Stimulated activated naive CD8-positive, alpha-beta T cell treated with anti-CD3 and anti-CD28 coated beads, Interleukin-15, amount 100 ng/mL, for 72 hours (primary cell): ENCODE measurements at regions not wholly inside any gene's neighbourhood (a gene's known extent, or its start where the extent isn't known, plus 50 kb on each side); places are given as distances from the start of the nearest gene placed in this dataset.
A peak's percentile ranks its signal among the peaks of the same experiment; 100 is the strongest.

Experiments
- ATAC-seq: fragments of 150-1000 bp; cut with Tn5 transposase; 2 replicates; pipeline ENCODE4 v1.10.0; 2021; ENCODE audit warnings: mild to moderate bottlenecking, moderate library complexity
- DNase-seq, 2 donors: peaks; one replicate each; pipeline ENCODE4 v3.0.0; 2021 to 2022
- H3K27ac Mint-ChIP-seq, 2 donors: one replicate each; pipeline ENCODE4 v1.8.0; 2022; ENCODE audit warnings: mild to moderate bottlenecking in 2 of 2, mixed read lengths in 2 of 2, moderate library complexity in 2 of 2
- H3K27me3 Mint-ChIP-seq: one replicate; pipeline ENCODE4 v1.8.0; 2022; ENCODE audit warnings: mixed read lengths
- H3K4me1 Mint-ChIP-seq: one replicate; pipeline ENCODE4 v1.8.0; 2022; ENCODE audit warnings: mild to moderate bottlenecking, mixed read lengths
- H3K4me3 Mint-ChIP-seq, 2 donors: one replicate each; pipeline ENCODE4 v1.8.0; 2022; ENCODE audit warnings: mild to moderate bottlenecking in 2 of 2, mixed read lengths in 2 of 2, moderate library complexity in 1 of 2
- H3K9me3 Mint-ChIP-seq, 2 donors: one replicate each; pipeline ENCODE4 v1.8.0; 2022; ENCODE audit warnings: mixed read lengths in 2 of 2

GRCh38 chr3:792630-793029, 300.2 kb upstream of the CNTN6 start:
- Mint-ChIP-seq H3K4me3 (no peak overlapping the region), H3K27me3 (no peaks in the 10 kb centered on the region), H3K27ac (no peak overlapping the region)

GRCh38 chr3:804211-804610, 288.6 kb upstream of the CNTN6 start:
- no peaks in the 10 kb centered on the region for H3K9me3 Mint-ChIP-seq
- no peaks in the 10 kb centered on the region for H3K27me3 Mint-ChIP-seq
- no peak overlapping the region for H3K4me3 Mint-ChIP-seq
- no peaks in the 10 kb centered on the region for H3K4me1 Mint-ChIP-seq
- no peak overlapping the region for H3K27ac Mint-ChIP-seq
- ATAC-seq (no peak), DNase-seq (no peak)

More at GRCh38 chr3:792630-793029, 300.2 kb upstream of the CNTN6 start:
- no peak for DNase-seq
- Mint-ChIP-seq H3K9me3 (no peaks in the 10 kb centered on the region), H3K4me1 (no peaks in the 10 kb centered on the region)
- ATAC-seq = no peak

GRCh38 chr3:805326-805725, 287.5 kb upstream of the CNTN6 start:
- no peak for ATAC-seq
- Mint-ChIP-seq H3K27ac (no peak overlapping the region), H3K27me3 (no peaks in the 10 kb centered on the region)

DNA sequence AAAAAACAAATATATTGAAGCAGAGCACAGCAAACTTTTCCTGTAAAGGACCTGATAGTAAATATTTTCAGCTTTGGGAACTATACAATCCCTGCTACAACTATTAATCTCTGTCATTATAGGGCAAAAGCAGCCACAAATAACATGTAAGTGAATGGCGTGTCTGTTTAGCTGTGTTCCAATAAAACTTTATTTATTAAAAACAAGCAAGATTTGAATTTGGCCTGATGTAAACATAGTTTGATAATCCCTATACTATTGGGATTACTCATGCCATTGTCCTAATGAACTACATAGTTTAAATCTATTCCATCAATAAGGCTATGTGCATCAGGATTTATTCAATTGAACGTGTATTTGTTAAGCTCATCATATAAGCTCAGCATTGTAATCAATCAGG, 286.8 kb upstream of the CNTN6 start:
- Mint-ChIP-seq H3K4me1 (no peaks in the 10 kb centered on the region), H3K27ac (no peak overlapping the region), H3K27me3 (no peaks in the 10 kb centered on the region), H3K4me3 (no peak overlapping the region), H3K9me3 (no peaks in the 10 kb centered on the region)
- DNase-seq = no peak
- ATAC-seq = no peak

More at GRCh38 chr3:805326-805725, 287.5 kb upstream of the CNTN6 start:
- no peak for DNase-seq
- H3K4me1 Mint-ChIP-seq = no peaks in the 10 kb centered on the region
- H3K4me3 Mint-ChIP-seq = no peak overlapping the region
- no peaks in the 10 kb centered on the region for H3K9me3 Mint-ChIP-seq

DNA sequence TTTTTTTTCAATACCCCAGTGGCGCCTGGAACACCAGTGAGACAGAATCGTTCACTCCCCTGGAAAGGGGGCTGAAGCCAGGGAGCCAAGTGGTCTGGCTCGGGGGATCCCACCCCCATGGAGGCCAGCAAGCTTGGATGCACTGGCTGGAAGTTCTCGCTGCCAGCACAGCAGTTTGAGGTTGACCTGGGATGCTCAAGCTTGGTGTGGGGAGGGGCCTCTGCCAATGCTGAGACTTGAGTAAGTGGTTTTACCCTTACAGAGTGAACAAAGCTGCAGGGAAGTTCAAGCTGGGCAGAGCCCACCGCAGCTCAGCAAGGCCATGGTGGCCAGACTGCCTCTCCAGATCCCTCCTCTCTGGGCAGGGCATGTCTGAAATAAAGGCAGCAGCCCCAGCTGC, 276.2 kb upstream of the CNTN6 start:
- ATAC-seq (no peak), DNase-seq (no peak)
- Mint-ChIP-seq H3K4me3 (no peak overlapping the region), H3K27me3 (no peaks in the 10 kb centered on the region), H3K9me3 (peaks cover 13 to 27% of the 10 kb centered on the region in 2 donors), H3K27ac (no peak overlapping the region), H3K4me1 (no peaks in the 10 kb centered on the region)

- DNase-seq (no peak), ATAC-seq (no peak)
- no peak overlapping the region for H3K4me3 Mint-ChIP-seq
- H3K27ac Mint-ChIP-seq = no peak overlapping the region
- no peaks in the 10 kb centered on the region for H3K4me1 Mint-ChIP-seq
- no peaks in the 10 kb centered on the region for H3K27me3 Mint-ChIP-seq
- H3K9me3 Mint-ChIP-seq = peaks cover 0 to 38% of the 10 kb centered on the region in 2 donors
These were observed 258.1 kb upstream of the CNTN6 start for GRCh38 chr3:834679-835078.

GRCh38 chr3:835096-835495, 257.7 kb upstream of the CNTN6 start:
- Mint-ChIP-seq H3K27ac (no peak overlapping the region), H3K27me3 (no peaks in the 10 kb centered on the region), H3K4me1 (no peaks in the 10 kb centered on the region), H3K9me3 (peaks cover 0 to 34% of the 10 kb centered on the region in 2 donors), H3K4me3 (no peak overlapping the region)
- DNase-seq (no peak), ATAC-seq (no peak)

DNA sequence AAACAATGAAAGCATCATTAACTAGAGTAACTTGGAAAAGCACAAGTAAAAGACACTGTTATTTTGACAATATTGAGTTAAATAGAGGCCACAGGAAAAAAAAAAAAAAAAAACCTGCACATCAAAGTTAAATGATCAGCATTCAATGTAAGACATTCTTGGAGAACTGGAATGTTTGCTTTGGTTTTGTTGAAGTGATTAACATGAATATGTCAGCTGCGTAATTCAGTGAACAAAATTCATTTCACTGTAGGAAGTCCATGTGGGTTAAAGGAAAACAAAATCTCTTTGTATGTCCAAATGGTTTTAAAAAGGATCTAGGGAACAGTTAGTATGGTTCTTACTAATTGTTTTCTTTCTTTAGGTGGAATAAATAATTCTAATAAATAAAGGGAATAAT, 252.8 kb upstream of the CNTN6 start:
- Mint-ChIP-seq H3K4me1 (no peaks in the 10 kb centered on the region), H3K9me3 (peaks cover 0 to 11% of the 10 kb centered on the region in 2 donors), H3K4me3 (no peak overlapping the region), H3K27ac (no peak overlapping the region), H3K27me3 (no peaks in the 10 kb centered on the region)
- DNase-seq (no peak), ATAC-seq (no peak)

DNA sequence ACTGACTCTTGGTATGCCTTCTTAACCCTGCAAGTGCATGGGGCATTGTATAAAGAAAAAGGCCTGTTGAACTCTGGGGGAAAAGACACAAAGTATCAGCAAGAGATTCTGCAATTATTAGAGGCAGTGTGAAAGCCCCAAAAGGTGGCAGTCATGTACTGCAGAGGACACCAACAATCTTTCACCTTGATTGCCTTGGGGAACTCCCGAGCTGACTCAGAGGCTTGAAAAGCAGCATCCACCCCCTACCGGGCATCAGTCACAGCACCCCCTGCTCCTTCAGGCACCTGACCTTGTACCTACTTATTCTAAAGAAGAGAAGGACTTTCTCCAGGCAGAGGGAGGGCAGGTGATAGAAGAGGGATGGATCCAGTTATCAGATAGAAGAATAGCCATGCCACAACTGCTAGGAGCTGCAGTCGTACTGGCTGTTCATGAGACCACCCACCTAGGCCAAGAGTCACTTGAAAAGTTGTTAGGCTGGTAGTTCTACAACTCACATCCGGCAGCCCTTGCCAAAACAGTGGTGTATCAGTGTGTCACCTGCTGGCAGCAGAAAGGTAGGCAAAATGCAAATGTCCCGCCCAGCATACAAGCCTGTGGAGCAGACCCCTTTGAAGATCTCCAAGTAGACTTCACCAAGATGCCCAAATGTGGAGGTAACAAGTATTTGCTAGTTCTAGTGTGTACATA, 241.6 kb upstream of the CNTN6 start:
- no peaks in the 10 kb centered on the region for H3K4me1 Mint-ChIP-seq
- peak; percentile 57 for ATAC-seq
- H3K27me3 Mint-ChIP-seq = no peaks in the 10 kb centered on the region
- H3K9me3 Mint-ChIP-seq = peaks cover 3 to 9% of the 10 kb centered on the region in 2 donors
- no peak overlapping the region for H3K27ac Mint-ChIP-seq
- no peak overlapping the region for H3K4me3 Mint-ChIP-seq
- DNase-seq = peak in 1 of 2 donors; percentile 4

- Mint-ChIP-seq H3K27me3 (no peaks in the 10 kb centered on the region), H3K4me1 (no peaks in the 10 kb centered on the region), H3K27ac (no peak overlapping the region), H3K9me3 (peaks cover 3 to 5% of the 10 kb centered on the region in 2 donors), H3K4me3 (no peak overlapping the region)
- no peak for DNase-seq
- no peak for ATAC-seq
These were observed 240.8 kb upstream of the CNTN6 start for GRCh38 chr3:852033-852432.

DNA sequence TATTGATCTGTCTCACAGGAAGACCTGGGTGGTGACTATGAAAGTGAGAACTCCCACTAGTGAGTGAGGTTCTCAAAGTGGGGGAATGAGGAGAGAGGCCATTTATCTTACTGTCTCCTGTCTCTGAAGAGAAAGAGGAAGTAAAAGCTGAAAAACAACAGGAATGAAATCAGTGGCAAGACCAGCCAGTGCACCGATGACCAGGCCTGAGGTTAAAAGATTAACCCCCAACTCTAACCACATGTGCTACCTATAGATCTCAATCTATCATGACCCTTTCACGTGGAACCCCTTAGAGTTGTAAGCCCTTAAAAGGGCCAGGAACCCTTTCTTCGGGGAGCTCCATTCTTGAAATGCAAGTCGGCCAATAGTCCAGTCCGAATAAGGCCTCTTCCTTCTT, 239.3 kb upstream of the CNTN6 start:
- H3K27me3 Mint-ChIP-seq = no peaks in the 10 kb centered on the region
- no peak for DNase-seq
- H3K27ac Mint-ChIP-seq = no peak overlapping the region

GRCh38 chr3:859135-859534, 233.7 kb upstream of the CNTN6 start:
- no peaks in the 10 kb centered on the region for H3K27me3 Mint-ChIP-seq
- ATAC-seq = no peak
- H3K9me3 Mint-ChIP-seq = no peaks in the 10 kb centered on the region
- H3K27ac Mint-ChIP-seq = no peak overlapping the region
- no peak for DNase-seq
- no peaks in the 10 kb centered on the region for H3K4me1 Mint-ChIP-seq
- H3K4me3 Mint-ChIP-seq = no peak overlapping the region

More for the DNA sequence above, 239.3 kb upstream of the CNTN6 start:
- no peaks in the 10 kb centered on the region for H3K9me3 Mint-ChIP-seq
- H3K4me1 Mint-ChIP-seq = no peaks in the 10 kb centered on the region
- ATAC-seq = no peak
- H3K4me3 Mint-ChIP-seq = no peak overlapping the region

DNA sequence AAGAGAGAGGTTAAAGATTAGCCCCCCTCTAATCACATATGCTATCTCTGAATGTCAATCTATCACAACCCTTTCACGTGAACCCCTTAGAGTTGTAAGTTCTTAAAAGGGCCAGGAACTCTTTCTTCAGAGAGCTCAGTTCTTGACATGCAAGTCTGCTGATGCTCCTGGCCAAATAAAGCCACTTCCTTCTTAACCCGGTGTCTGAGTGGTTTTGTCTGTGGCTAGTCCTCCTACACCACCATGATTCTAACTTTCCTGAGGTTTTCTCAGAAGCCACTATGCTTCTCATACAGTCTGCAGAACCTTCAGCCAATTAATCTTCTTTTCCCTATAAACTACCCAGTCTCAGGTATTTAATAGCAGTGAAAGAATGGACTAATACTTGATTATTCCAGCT, 231.1 kb upstream of the CNTN6 start:
- Mint-ChIP-seq H3K27me3 (no peaks in the 10 kb centered on the region), H3K4me3 (no peak overlapping the region), H3K9me3 (no peaks in the 10 kb centered on the region), H3K4me1 (no peaks in the 10 kb centered on the region), H3K27ac (no peak overlapping the region)
- ATAC-seq (no peak), DNase-seq (no peak)

- Mint-ChIP-seq H3K9me3 (no peaks in the 10 kb centered on the region), H3K4me1 (no peaks in the 10 kb centered on the region), H3K4me3 (no peak overlapping the region), H3K27ac (no peak overlapping the region), H3K27me3 (no peaks in the 10 kb centered on the region)
- ATAC-seq = no peak
- no peak for DNase-seq
These were observed 223.6 kb upstream of the CNTN6 start for GRCh38 chr3:869269-869668.

GRCh38 chr3:869734-870133, 223.1 kb upstream of the CNTN6 start:
- no peaks in the 10 kb centered on the region for H3K27me3 Mint-ChIP-seq
- no peak for DNase-seq
- no peaks in the 10 kb centered on the region for H3K9me3 Mint-ChIP-seq
- H3K27ac Mint-ChIP-seq = no peak overlapping the region
- H3K4me1 Mint-ChIP-seq = no peaks in the 10 kb centered on the region
- no peak for ATAC-seq
- no peak overlapping the region for H3K4me3 Mint-ChIP-seq

GRCh38 chr3:871651-872050, 221.2 kb upstream of the CNTN6 start:
- no peak overlapping the region for H3K27ac Mint-ChIP-seq
- DNase-seq = no peak
- H3K27me3 Mint-ChIP-seq = no peaks in the 10 kb centered on the region
- no peak overlapping the region for H3K4me3 Mint-ChIP-seq
- H3K4me1 Mint-ChIP-seq = no peaks in the 10 kb centered on the region
- no peaks in the 10 kb centered on the region for H3K9me3 Mint-ChIP-seq
- ATAC-seq = no peak

DNA sequence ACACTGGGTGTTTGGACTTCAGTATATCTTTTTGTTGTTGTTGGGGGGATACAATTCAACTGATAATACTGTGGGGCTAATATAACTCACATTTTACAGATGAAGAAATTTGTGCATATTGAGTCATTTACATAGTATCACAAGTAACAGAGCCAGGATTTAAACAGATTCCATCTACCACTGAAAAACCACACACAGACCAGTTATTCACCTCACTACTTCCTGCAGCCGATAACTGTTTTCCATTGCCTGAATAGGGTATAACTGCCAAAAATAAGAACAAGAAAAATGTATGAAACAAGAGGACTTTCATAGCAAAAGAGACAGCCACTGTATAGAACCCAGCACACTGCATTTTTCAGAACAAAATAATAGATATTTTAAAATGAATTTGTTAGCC, 215.8 kb upstream of the CNTN6 start:
- peak overlapping the region in 1 of 2 donors; percentile 33 for H3K27ac Mint-ChIP-seq
- DNase-seq = no peak
- H3K27me3 Mint-ChIP-seq = no peaks in the 10 kb centered on the region
- ATAC-seq = no peak
- no peaks in the 10 kb centered on the region for H3K9me3 Mint-ChIP-seq
- no peaks in the 10 kb centered on the region for H3K4me1 Mint-ChIP-seq
- H3K4me3 Mint-ChIP-seq = no peak overlapping the region
